ENCODE measurements at regions not wholly inside any gene's neighbourhood (a gene's known extent, or its start where the extent isn't known, plus 50 kb on each side); places are given as distances from the start of the nearest gene placed in this dataset.

DNA sequence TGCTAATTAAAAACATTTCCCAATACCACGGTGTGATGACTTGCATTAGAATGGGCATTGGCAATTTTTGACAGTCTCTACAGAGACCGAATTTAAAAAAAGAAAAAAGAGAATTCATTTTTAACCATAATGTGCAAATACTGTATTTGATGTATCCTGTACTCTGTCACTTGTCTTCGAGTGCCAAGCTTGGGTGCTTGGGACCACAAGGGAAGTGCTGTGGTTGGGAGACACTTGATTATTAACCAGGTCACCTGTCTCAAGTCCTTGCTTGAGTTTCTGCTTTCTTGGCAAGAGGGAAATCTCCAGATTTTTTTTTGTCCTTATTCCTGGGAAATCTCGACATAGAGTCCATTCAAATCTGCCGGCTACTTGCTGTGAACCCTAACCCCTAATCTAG, 209.0 kb downstream of the MC4R start:
- no peak for DNase-seq (ENCODE audit: low spot score in 2 of 2)
- no peak for TF ChIP-seq POLR2A (IDR thresholded peaks at IDR 0.05)
- TF ChIP-seq, protein P1, sequence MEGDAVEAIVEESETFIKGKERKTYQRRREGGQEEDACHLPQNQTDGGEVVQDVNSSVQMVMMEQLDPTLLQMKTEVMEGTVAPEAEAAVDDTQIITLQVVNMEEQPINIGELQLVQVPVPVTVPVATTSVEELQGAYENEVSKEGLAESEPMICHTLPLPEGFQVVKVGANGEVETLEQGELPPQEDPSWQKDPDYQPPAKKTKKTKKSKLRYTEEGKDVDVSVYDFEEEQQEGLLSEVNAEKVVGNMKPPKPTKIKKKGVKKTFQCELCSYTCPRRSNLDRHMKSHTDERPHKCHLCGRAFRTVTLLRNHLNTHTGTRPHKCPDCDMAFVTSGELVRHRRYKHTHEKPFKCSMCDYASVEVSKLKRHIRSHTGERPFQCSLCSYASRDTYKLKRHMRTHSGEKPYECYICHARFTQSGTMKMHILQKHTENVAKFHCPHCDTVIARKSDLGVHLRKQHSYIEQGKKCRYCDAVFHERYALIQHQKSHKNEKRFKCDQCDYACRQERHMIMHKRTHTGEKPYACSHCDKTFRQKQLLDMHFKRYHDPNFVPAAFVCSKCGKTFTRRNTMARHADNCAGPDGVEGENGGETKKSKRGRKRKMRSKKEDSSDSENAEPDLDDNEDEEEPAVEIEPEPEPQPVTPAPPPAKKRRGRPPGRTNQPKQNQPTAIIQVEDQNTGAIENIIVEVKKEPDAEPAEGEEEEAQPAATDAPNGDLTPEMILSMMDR (IDR thresholded peaks at IDR 0.05) = no peak
- intact Hi-C loops (cut with DNase I; ENCODE audit: low total_unique reads) = no loop called here
- 83 to 84% methylated on average over 5 of the region's 5 CpGs for WGBS, 2 donors
- H3K4me3 ChIP-seq (ENCODE audit: low read depth, poor library complexity, severe bottlenecking) = no peak overlapping the region

DNA sequence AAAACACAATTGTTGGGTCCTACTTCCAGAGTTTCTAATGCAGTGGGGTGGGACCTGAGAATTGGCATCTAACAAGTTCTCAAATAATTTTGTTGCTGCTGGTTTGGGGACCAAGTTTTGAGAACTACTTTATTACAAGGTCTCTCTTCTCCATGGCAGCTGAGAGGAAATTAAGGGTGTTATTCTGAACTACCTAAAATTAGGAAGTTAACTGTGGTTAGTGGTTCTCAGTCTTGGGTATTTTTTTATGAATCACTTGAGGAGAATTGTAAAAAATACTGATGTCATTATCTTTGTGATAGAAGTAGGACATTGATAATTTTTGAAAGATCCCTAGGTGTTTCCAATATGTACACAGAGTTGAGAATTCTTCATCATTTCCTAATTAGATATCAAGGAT, 210.2 kb downstream of the MC4R start:
- H3K4me3 ChIP-seq (ENCODE audit: low read depth, poor library complexity, severe bottlenecking) = no peak overlapping the region
- no peak for TF ChIP-seq POLR2A (IDR thresholded peaks at IDR 0.05)
- TF ChIP-seq, protein P1 (IDR thresholded peaks at IDR 0.05) = no peak
- no peak for DNase-seq (ENCODE audit: low spot score in 2 of 2)
- intact Hi-C loops (cut with DNase I; ENCODE audit: low total_unique reads) = no loop called here

DNA sequence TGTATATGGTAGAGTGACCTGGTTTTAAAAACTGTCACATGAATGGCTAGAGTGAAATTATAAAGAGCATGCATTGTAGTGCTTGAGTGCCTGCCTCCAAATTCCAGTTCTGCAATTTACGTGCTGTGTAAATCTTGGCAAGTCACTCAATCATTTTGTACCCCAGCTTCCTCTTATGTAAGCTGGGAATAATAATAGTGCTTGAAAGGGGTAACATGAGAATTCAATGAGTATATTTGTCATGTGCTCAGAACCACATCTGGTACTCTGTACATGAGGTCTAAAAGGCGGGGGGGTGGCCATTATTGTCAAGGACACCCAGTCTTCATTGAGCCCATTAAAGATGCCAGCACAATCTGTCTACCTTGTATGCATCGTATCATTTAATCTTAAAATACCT, 214.8 kb downstream of the MC4R start:
- TF ChIP-seq, protein P1 (IDR thresholded peaks at IDR 0.05) = no peak
- no peak for TF ChIP-seq POLR2A (IDR thresholded peaks at IDR 0.05)
- WGBS, 2 donors = 69 to 79% methylated on average over 3 of the region's 3 CpGs
- intact Hi-C loops (cut with DNase I; ENCODE audit: low total_unique reads) = no loop called here
- no peak for DNase-seq (ENCODE audit: low spot score in 2 of 2)
- H3K4me3 ChIP-seq (ENCODE audit: low read depth, poor library complexity, severe bottlenecking) = no peak overlapping the region

DNA sequence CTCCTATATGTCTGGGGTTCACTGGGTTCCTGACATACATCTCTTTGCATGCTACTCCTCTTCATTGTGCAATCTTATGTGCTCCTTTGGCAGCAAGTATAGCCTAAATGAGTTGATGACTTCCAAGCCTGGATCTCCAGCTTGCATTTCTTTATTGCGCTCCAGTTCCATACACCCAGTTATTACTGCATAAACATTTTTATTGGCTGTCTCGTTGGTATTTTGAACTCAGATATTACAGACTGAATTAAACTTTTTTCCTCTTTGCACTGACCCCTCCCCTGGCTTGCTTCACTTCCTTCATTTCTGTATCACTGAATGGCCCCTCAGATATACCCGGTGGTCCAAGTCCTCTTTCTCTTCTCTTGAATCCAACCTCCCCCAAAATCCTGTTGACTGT, 219.2 kb downstream of the MC4R start:
- no peak overlapping the region for H3K4me3 ChIP-seq (ENCODE audit: low read depth, poor library complexity, severe bottlenecking)
- no peak for TF ChIP-seq POLR2A (IDR thresholded peaks at IDR 0.05)
- TF ChIP-seq, protein P1 (IDR thresholded peaks at IDR 0.05) = no peak
- no peak for DNase-seq (ENCODE audit: low spot score in 2 of 2)
- intact Hi-C loops (cut with DNase I; ENCODE audit: low total_unique reads) = no loop called here
- whole genome bisulfite sequencing, 2 donors = 89 to 91% methylated on average over 3 of the region's 3 CpGs

DNA sequence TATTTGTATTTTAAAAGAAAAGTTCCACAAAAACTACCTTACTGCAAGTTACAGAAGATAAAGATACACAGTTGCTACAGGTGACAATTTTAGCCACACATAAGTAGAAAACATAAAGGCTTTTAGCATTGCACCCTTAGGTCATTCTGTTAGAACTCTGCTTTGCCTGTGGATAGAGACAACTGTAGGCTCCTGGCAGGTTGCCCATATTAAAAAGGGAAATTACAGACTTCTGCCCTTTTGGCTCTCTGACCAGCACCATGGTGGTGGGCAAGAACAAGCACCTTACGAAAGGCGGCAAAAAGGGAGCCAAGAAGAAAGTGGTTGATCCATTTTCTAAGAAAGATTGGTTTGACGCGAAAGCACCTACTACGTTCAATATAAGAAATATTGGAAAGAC, 223.3 kb downstream of the MC4R start:
- no peak for TF ChIP-seq POLR2A (IDR thresholded peaks at IDR 0.05)
- TF ChIP-seq, protein P1 (IDR thresholded peaks at IDR 0.05) = no peak
- DNase-seq (ENCODE audit: low spot score in 2 of 2) = no peak
- intact Hi-C loops (cut with DNase I; ENCODE audit: low total_unique reads) = no loop called here
- no peak overlapping the region for H3K4me3 ChIP-seq (ENCODE audit: low read depth, poor library complexity, severe bottlenecking)
- WGBS, 2 donors = 94 to 97% methylated on average over 5 of the region's 5 CpGs

DNA sequence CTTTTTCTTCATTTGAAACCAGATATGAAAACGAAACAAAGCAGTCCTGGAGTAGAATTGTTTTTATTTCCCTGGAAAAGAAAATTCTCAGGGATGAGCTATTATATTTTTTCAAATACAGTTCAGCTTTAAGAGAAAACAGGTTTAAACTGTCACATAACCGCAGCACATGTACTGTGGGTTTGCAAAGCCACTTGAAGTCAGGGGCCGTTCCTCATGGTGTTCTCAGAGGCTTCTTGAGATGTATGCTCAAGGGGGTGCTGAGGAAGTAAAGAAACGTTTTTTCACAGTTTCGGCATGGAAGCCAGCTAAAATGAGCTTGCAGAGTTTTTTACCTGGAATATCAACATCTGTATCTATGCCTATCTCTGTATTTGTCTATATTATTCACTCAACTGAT, 225.3 kb downstream of the MC4R start:
- 60 to 72% methylated on average over 5 of the region's 5 CpGs for WGBS, 2 donors
- intact Hi-C loops (cut with DNase I; ENCODE audit: low total_unique reads) = no loop called here
- DNase-seq (ENCODE audit: low spot score in 2 of 2) = no peak
- H3K4me3 ChIP-seq (ENCODE audit: low read depth, poor library complexity, severe bottlenecking) = no peak overlapping the region
- TF ChIP-seq, protein P1 (IDR thresholded peaks at IDR 0.05) = no peak
- no peak for TF ChIP-seq POLR2A (IDR thresholded peaks at IDR 0.05)

Data from lower leg skin (tissue), 4 donors.